ENCODE measurements at regions not wholly inside any gene's neighbourhood (a gene's known extent, or its start where the extent isn't known, plus 50 kb on each side); places are given as distances from the start of the nearest gene placed in this dataset.

- TF ChIP-seq POLR2A (IDR thresholded peaks at IDR 0.05; ENCODE audit: low read length) = no peak
- TF ChIP-seq GATA1 (IDR thresholded peaks at IDR 0.05; ENCODE audit: low read depth, low read length) = no peak
Observed at GRCh38 chr20:19952392-19952791, 64.8 kb upstream of the NAA20 start.
